Mucosa of descending colon (tissue), 3 donors: ENCODE measurements at regions not wholly inside any gene's neighbourhood (a gene's known extent, or its start where the extent isn't known, plus 50 kb on each side); places are given as distances from the start of the nearest gene placed in this dataset.

Experiments used
- ATAC-seq: fragments of 200-7000 bp; cut with Tn5 transposase; one replicate; pipeline ENCODE4 v1.9.1; 2020; ENCODE audit warnings: mild to moderate bottlenecking, moderate library complexity
- DNase-seq, 3 donors: peaks; one replicate each; pipeline ENCODE4 v3.0.0-alpha.2; 2020
- H3K36me3 ChIP-seq: fragments of 200-600 bp; one replicate; pipeline ENCODE4 v1.8.0; 2021; ENCODE audit warnings: low read depth, mild to moderate bottlenecking
- H3K4me1 ChIP-seq: fragments of 200-600 bp; one replicate; pipeline ENCODE4 v1.8.0; 2021; ENCODE audit warnings: low read depth, mild to moderate bottlenecking
- H3K4me3 ChIP-seq: fragments of 200-600 bp; one replicate; pipeline ENCODE4 v1.8.0; 2021; ENCODE audit warnings: mild to moderate bottlenecking
- H3K9me3 ChIP-seq: fragments of 200-600 bp; one replicate; pipeline ENCODE4 v1.8.0; 2021; ENCODE audit warnings: mild to moderate bottlenecking
- intact Hi-C, 2 donors: fragments of 100-400 bp; cut with DNase I in 1 of 2; cut with micrococcal nuclease in 1 of 2; formaldehyde crosslinking; loops; one replicate each; pipeline versions ENCODE4 v1.11.0 to v1.11.1; 2022; cut with DNase I, micrococcal nuclease
- TF ChIP-seq, protein P1 (sequence below): fragments of 200-600 bp; IDR thresholded peaks from one replicate; pipeline ENCODE4 v1.8.0; 2022; ENCODE audit warnings: antibody characterized with exemption, mild to moderate bottlenecking
- donor health status: DM: no; HTN: no; CAD: no; lungs with moderate emphysema.
- donor health status: DM: no; HTN: no; CAD: no.
- donor health status: DM: no; HTN: yes; CAD: no.

GRCh38 chr5:107127878-107128277 lies 542.9 kb downstream of the EFNA5 start:
- Histone ChIP-seq H3K4me1 (no peaks in the 10 kb centered on the region), H3K4me3 (no peak overlapping the region), H3K9me3 (no peaks in the 10 kb centered on the region), H3K36me3 (no peaks in the 10 kb centered on the region)
- ATAC-seq (no peak), DNase-seq (no peak)
- TF ChIP-seq, protein P1, sequence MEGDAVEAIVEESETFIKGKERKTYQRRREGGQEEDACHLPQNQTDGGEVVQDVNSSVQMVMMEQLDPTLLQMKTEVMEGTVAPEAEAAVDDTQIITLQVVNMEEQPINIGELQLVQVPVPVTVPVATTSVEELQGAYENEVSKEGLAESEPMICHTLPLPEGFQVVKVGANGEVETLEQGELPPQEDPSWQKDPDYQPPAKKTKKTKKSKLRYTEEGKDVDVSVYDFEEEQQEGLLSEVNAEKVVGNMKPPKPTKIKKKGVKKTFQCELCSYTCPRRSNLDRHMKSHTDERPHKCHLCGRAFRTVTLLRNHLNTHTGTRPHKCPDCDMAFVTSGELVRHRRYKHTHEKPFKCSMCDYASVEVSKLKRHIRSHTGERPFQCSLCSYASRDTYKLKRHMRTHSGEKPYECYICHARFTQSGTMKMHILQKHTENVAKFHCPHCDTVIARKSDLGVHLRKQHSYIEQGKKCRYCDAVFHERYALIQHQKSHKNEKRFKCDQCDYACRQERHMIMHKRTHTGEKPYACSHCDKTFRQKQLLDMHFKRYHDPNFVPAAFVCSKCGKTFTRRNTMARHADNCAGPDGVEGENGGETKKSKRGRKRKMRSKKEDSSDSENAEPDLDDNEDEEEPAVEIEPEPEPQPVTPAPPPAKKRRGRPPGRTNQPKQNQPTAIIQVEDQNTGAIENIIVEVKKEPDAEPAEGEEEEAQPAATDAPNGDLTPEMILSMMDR = no peak
- intact Hi-C loops = no loop called here

DNA sequence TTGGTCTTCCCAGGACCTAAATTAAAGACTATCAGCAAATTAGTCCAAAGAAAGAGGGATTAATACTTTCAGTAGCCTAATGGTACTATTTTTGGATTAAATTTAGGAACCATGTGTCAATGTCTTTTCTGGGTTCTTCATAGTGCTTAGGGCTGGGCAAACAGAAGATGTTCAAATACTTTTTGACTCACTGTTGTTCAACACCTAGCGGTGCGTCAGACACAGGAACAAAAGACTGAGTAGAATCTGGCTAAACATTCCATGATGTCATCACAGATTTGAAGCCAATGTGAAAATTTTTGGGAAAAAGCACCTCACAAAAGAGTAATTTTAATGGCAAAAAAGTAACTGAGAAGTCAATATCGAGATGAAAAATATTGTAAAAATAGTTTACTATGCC lies 544.4 kb downstream of the EFNA5 start:
- no peak for ATAC-seq
- Histone ChIP-seq H3K4me1 (no peaks in the 10 kb centered on the region), H3K4me3 (no peak overlapping the region), H3K9me3 (no peaks in the 10 kb centered on the region), H3K36me3 (no peaks in the 10 kb centered on the region)
- DNase-seq = no peak
- TF ChIP-seq, protein P1 = no peak
- intact Hi-C loops = no loop called here

- no peaks in the 10 kb centered on the region for H3K9me3 ChIP-seq
- DNase-seq (no peak), ATAC-seq (no peak)
- TF ChIP-seq, protein P1 = no peak
- H3K4me1 ChIP-seq = no peaks in the 10 kb centered on the region
- H3K36me3 ChIP-seq = no peaks in the 10 kb centered on the region
- intact Hi-C loops = no loop called here
- no peak overlapping the region for H3K4me3 ChIP-seq
Observed at GRCh38 chr5:107124376-107124775, 546.4 kb downstream of the EFNA5 start.

DNA sequence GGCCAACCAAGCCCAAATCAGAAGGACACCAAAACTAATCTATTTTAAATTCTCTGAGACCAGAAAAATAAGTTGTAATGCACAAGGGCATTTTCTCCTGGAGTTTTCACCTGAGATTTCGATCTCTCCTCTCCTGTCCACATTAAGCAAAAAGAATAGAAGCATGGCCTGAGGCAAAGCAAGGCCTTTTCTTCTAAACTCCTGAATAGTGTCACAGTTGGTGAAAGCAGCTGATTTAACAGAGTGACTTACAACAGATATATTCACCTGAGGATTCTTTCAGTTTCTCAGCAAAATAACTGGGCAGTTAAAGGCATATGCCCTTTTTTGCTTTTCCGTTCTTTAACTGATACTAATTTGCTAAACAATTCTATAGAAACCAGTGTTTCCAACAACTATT lies 547.7 kb downstream of the EFNA5 start:
- ATAC-seq = no peak
- TF ChIP-seq, protein P1 = no peak
- Histone ChIP-seq H3K9me3 (no peaks in the 10 kb centered on the region), H3K4me3 (no peak overlapping the region), H3K36me3 (no peaks in the 10 kb centered on the region), H3K4me1 (no peaks in the 10 kb centered on the region)
- DNase-seq = no peak
- intact Hi-C loops = no loop called here

GRCh38 chr5:107121793-107122519 lies 548.8 kb downstream of the EFNA5 start:
- Histone ChIP-seq H3K4me1 (no peaks in the 10 kb centered on the region), H3K4me3 (no peak overlapping the region), H3K9me3 (no peaks in the 10 kb centered on the region), H3K36me3 (no peaks in the 10 kb centered on the region)
- no peak for DNase-seq
- intact Hi-C loops = no loop called here
- ATAC-seq = no peak
- TF ChIP-seq, protein P1 = no peak

- TF ChIP-seq, protein P1 = no peak
- Histone ChIP-seq H3K4me3 (no peak overlapping the region), H3K4me1 (no peaks in the 10 kb centered on the region), H3K9me3 (no peaks in the 10 kb centered on the region), H3K36me3 (no peaks in the 10 kb centered on the region)
- ATAC-seq = no peak
- intact Hi-C loops = no loop called here
- no peak for DNase-seq
Observed at GRCh38 chr5:107119656-107120055, 551.1 kb downstream of the EFNA5 start.
